Lung (tissue), 11 donors: ENCODE measurements at regions not wholly inside any gene's neighbourhood (a gene's known extent, or its start where the extent isn't known, plus 50 kb on each side); places are given as distances from the start of the nearest gene placed in this dataset.

Source experiments
- ATAC-seq: fragments of 200-7000 bp; cut with Tn5 transposase; one replicate; pipeline ENCODE4 v1.9.1; 2020; ENCODE audit warnings: moderate number of reproducible peaks; ENCODE audit not compliant: insufficient read depth, low FRiP score
- DNase-seq, 3 donors: peaks; one replicate each; pipeline ENCODE4 v3.0.0-alpha.2; 2013 to 2017
- H3K27ac ChIP-seq, 2 donors: one replicate each; pipeline ENCODE4 v1.5.1; 2013; ENCODE audit warnings: mild to moderate bottlenecking in 2 of 2, moderate library complexity in 2 of 2, control low read depth in 1 of 2, inconsistent platforms in 1 of 2, low read depth in 1 of 2, low read length in 1 of 2
- H3K27me3 ChIP-seq, 3 donors: one replicate each; pipeline ENCODE4 v1.5.1; 2013; ENCODE audit warnings: low read length in 2 of 3; ENCODE audit not compliant: control insufficient read depth in 3 of 3, insufficient read depth in 3 of 3
- H3K36me3 ChIP-seq, 4 donors: one replicate each; pipeline ENCODE4 v1.5.1; 2013; ENCODE audit warnings: low read length in 4 of 4, mild to moderate bottlenecking in 1 of 4, moderate library complexity in 1 of 4; ENCODE audit not compliant: control insufficient read depth in 4 of 4, insufficient read depth in 4 of 4
- H3K4me1 ChIP-seq, 5 donors: one replicate each; pipeline ENCODE4 v1.5.1; 2013; ENCODE audit warnings: low read length in 5 of 5, mild to moderate bottlenecking in 2 of 5, moderate library complexity in 1 of 5; ENCODE audit not compliant: control insufficient read depth in 5 of 5, insufficient read depth in 5 of 5
- H3K4me3 ChIP-seq: one replicate; pipeline ENCODE4 v1.5.1; 2013; ENCODE audit warnings: mild to moderate bottlenecking, control low read depth, moderate library complexity
- H3K9ac ChIP-seq, 2 donors: one replicate each; pipeline ENCODE4 v1.5.1; 2013; ENCODE audit warnings: low read length in 2 of 2, control low read depth in 1 of 2; ENCODE audit not compliant: insufficient read depth in 1 of 2
- H3K9me3 ChIP-seq, 4 donors: one replicate each; pipeline ENCODE4 v1.5.1; 2013; ENCODE audit warnings: low read length in 3 of 4, mild to moderate bottlenecking in 1 of 4, moderate library complexity in 1 of 4; ENCODE audit not compliant: control insufficient read depth in 4 of 4, insufficient read depth in 3 of 4
- WGBS, 2 donors: extraction: QIAGEN DNeasy Blood & Tissue Kit; methylation state at CpG; one replicate each; pipeline ENCODE4 v1.1.7; 2013; 5-methylcytosine and 5-hydroxymethylcytosine counted together
- TF ChIP-seq, protein P1 (sequence below): IDR thresholded peaks from 2 replicates; pipeline ENCODE4 v1.5.1; 2012; ENCODE audit warnings: mild to moderate bottlenecking; ENCODE audit errors: control extremely low read depth, extremely low read depth
- donor health status: control.
- donor health status: control.
- donor health status: Bipolar disorder and iron deficiency.
- donor health status: healthy.
- donor health status: DM: yes; HTN: yes; CAD: no.

DNA sequence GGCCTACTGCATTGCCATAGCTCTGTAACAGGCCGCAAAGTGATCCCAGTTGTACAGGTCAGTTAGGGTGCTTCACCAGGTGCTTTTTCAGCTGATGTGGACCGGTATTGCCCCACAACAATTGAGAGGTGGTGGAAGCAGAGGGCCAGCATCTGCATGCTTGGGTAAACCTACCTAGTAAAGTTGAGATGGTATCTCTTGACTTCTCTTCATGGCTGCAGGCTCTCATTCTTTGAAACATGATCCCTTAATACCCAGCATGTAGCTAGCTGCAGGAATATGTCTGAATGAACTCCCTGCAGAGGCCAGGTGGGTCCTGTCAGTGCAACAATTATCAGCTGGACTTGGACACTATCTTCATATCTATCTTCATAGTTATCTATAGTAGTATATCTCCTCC lies 60.7 kb upstream of the CCDC6 start:
- H3K36me3 ChIP-seq = no peaks in the 10 kb centered on the region
- H3K9me3 ChIP-seq = no peaks in the 10 kb centered on the region
- no peaks in the 10 kb centered on the region for H3K4me1 ChIP-seq
- DNase-seq = no peak
- WGBS, 2 donors = 78 to 90% methylated on average over 2 of the region's 2 CpGs
- ATAC-seq = no peak
- no peak overlapping the region for H3K9ac ChIP-seq
- no peaks in the 10 kb centered on the region for H3K27me3 ChIP-seq
- no peak overlapping the region for H3K27ac ChIP-seq
- TF ChIP-seq, protein P1, sequence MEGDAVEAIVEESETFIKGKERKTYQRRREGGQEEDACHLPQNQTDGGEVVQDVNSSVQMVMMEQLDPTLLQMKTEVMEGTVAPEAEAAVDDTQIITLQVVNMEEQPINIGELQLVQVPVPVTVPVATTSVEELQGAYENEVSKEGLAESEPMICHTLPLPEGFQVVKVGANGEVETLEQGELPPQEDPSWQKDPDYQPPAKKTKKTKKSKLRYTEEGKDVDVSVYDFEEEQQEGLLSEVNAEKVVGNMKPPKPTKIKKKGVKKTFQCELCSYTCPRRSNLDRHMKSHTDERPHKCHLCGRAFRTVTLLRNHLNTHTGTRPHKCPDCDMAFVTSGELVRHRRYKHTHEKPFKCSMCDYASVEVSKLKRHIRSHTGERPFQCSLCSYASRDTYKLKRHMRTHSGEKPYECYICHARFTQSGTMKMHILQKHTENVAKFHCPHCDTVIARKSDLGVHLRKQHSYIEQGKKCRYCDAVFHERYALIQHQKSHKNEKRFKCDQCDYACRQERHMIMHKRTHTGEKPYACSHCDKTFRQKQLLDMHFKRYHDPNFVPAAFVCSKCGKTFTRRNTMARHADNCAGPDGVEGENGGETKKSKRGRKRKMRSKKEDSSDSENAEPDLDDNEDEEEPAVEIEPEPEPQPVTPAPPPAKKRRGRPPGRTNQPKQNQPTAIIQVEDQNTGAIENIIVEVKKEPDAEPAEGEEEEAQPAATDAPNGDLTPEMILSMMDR = no peak
- no peak overlapping the region for H3K4me3 ChIP-seq

DNA sequence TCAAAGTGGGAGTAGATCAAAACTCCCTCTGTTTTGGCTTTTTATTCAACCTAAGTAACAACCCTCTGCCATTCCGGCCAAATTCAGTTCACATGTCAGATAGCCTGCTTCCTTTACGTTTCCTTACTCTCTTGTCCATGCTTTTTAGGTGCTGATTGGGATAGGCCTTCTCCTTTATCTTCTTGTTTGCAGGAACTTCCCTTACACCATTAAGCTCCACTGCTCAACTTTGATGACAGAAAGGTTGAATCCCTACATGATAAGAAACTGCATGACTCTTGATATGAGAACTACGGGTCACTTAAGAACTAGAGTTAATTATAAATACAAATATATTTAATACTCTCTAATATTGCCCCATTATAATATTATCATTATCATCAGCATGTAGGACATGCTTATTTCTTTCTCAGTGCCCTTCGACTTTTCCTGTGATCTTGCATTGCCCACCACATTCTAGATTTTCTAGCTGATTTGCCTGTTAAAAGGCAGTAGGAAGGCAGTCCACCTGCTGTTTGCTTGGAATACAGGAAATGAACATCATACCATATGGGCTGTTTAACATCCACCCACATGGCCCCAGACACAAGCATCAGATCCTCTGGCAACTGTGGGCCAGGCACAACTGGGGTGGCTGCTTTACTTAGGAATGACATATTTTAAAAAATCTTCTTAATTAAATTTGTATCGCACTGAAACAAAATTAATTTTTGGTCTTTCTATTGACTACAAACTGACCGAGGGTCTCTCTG lies 59.7 kb upstream of the CCDC6 start:
- no peak overlapping the region for H3K4me3 ChIP-seq
- no peak overlapping the region for H3K27ac ChIP-seq
- H3K9me3 ChIP-seq = no peaks in the 10 kb centered on the region
- ATAC-seq (no peak), DNase-seq (no peak)
- no peaks in the 10 kb centered on the region for H3K36me3 ChIP-seq
- no peak overlapping the region for H3K9ac ChIP-seq
- WGBS, 2 donors = 92 to 94% methylated on average over 6 of the region's 6 CpGs
- TF ChIP-seq, protein P1 = no peak
- no peaks in the 10 kb centered on the region for H3K27me3 ChIP-seq
- H3K4me1 ChIP-seq = no peaks in the 10 kb centered on the region

DNA sequence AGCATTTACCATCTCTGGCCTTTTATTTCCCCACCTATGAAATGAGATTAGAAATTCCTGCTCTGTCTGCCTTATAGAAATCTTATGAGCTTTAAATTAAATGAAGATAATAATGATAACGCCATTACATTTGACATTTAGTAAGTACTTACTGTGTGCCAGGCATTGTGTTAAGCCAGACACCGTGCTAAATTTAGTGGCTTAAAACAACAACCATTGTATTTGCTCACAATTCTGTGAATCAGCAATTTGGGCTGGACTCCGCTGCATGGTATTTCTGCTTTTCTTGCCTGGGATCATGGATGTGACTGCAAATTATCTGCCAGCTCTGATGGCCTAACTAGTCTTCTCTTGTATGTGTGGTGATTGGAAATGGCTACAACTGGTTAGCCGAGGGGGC lies 56.4 kb upstream of the CCDC6 start:
- Histone ChIP-seq H3K27ac (no peak overlapping the region), H3K9me3 (no peaks in the 10 kb centered on the region), H3K4me1 (no peaks in the 10 kb centered on the region), H3K36me3 (no peaks in the 10 kb centered on the region), H3K4me3 (no peak overlapping the region), H3K27me3 (no peaks in the 10 kb centered on the region), H3K9ac (no peak overlapping the region)
- 87 to 89% methylated on average over 4 of the region's 4 CpGs for WGBS, 2 donors
- ATAC-seq (no peak), DNase-seq (no peak)
- TF ChIP-seq, protein P1 = no peak

DNA sequence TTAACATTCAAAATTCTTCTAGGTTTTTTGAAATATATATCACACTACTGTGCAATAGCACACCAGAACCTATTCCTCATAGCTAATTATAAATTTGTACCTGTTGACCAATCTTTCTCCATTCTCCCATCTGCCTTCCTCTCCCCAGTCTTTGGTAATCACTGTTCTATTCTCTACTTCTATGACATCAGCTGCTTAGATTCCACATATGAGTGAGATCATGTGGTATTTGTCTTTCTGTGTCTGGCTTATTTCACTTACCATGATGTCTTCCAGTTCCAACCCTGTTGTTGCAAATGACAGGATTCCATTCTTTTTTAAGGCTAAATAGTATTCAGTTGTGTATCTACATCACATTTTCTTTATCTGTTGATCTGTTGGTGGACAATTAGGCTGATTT lies 54.4 kb upstream of the CCDC6 start:
- Histone ChIP-seq H3K9ac (no peak overlapping the region), H3K36me3 (no peaks in the 10 kb centered on the region), H3K27ac (no peak overlapping the region), H3K9me3 (no peaks in the 10 kb centered on the region), H3K27me3 (no peaks in the 10 kb centered on the region), H3K4me1 (no peaks in the 10 kb centered on the region), H3K4me3 (no peak overlapping the region)
- DNase-seq = no peak
- TF ChIP-seq, protein P1 = no peak
- no peak for ATAC-seq
